H9 (cell line): ENCODE measurements at regions not wholly inside any gene's neighbourhood (a gene's known extent, or its start where the extent isn't known, plus 50 kb on each side); places are given as distances from the start of the nearest gene placed in this dataset.

ENCODE experiments used
- DNase-seq: peaks from one replicate; pipeline ENCODE4 v3.0.0-alpha.2; 2017
- H2AFZ ChIP-seq: one replicate; pipeline ENCODE4 v1.6.1; 2013; ENCODE audit warnings: mild to moderate bottlenecking, low read length, control low read depth, moderate library complexity
- H2AK5ac ChIP-seq: 2 replicates; pipeline ENCODE4 v1.6.1; 2013; ENCODE audit warnings: low read length, control low read depth, mixed read lengths; ENCODE audit not compliant: insufficient read length
- H2BK120ac ChIP-seq: one replicate; pipeline ENCODE4 v1.6.1; 2013; ENCODE audit warnings: low read depth, mild to moderate bottlenecking, low read length, control low read depth, inconsistent platforms; ENCODE audit not compliant: poor library complexity, severe bottlenecking
- H2BK12ac ChIP-seq: 2 replicates; pipeline ENCODE4 v1.6.1; 2013; ENCODE audit warnings: low read length, control low read depth, mixed read lengths, low read depth; ENCODE audit not compliant: insufficient read length
- H2BK15ac ChIP-seq: 2 replicates; pipeline ENCODE4 v1.6.1; 2013; ENCODE audit warnings: low read depth, low read length, control low read depth
- H2BK20ac ChIP-seq: one replicate; pipeline ENCODE4 v1.6.1; 2013; ENCODE audit warnings: low read depth, mild to moderate bottlenecking, low read length, control low read depth, inconsistent platforms; ENCODE audit not compliant: poor library complexity, severe bottlenecking
- H2BK5ac ChIP-seq: 2 replicates; pipeline ENCODE4 v1.6.1; 2013; ENCODE audit warnings: low read length, control low read depth, mixed read lengths; ENCODE audit not compliant: insufficient read length
- H3K14ac ChIP-seq: 2 replicates; pipeline ENCODE4 v1.6.1; 2013; ENCODE audit warnings: low read length, control low read depth; ENCODE audit not compliant: insufficient read depth
- H3K18ac ChIP-seq: 2 replicates; pipeline ENCODE4 v1.6.1; 2013; ENCODE audit warnings: low read depth, mild to moderate bottlenecking, mixed read lengths, low read length, control low read depth; ENCODE audit not compliant: insufficient read length
- H3K23ac ChIP-seq: 2 replicates; pipeline ENCODE4 v1.6.1; 2013; ENCODE audit warnings: low read length, control low read depth, mixed read lengths, low read depth; ENCODE audit not compliant: insufficient read length
- H3K23me2 ChIP-seq: 2 replicates; pipeline ENCODE4 v1.6.1; 2013; ENCODE audit warnings: low read depth, mild to moderate bottlenecking, mixed read lengths, low read length, control low read depth; ENCODE audit not compliant: insufficient read length, poor library complexity, severe bottlenecking
- H3K27ac ChIP-seq: 2 replicates; pipeline ENCODE4 v1.5.1; 2013; ENCODE audit warnings: low read length, control low read depth, mixed read lengths, low read depth; ENCODE audit not compliant: insufficient read length
- H3K27me3 ChIP-seq: 2 replicates; pipeline ENCODE4 v1.6.1; 2013; ENCODE audit warnings: low read length, control low read depth, inconsistent platforms; ENCODE audit not compliant: insufficient read depth
- H3K4ac ChIP-seq: 2 replicates; pipeline ENCODE4 v1.6.1; 2013; ENCODE audit warnings: low read depth, mild to moderate bottlenecking, control low read depth, inconsistent platforms, low read length, moderate library complexity
- H3K4me1 ChIP-seq: 2 replicates; pipeline ENCODE4 v1.6.1; 2013; ENCODE audit warnings: low read length, control low read depth, inconsistent platforms; ENCODE audit not compliant: insufficient read depth
- H3K4me2 ChIP-seq: 2 replicates; pipeline ENCODE4 v1.6.1; 2013; ENCODE audit warnings: low read length, control low read depth, mixed read lengths; ENCODE audit not compliant: insufficient read length, insufficient read depth
- H3K56ac ChIP-seq: 2 replicates; pipeline ENCODE4 v1.6.1; 2013; ENCODE audit warnings: low read depth, mild to moderate bottlenecking, mixed read lengths, low read length, control low read depth; ENCODE audit not compliant: insufficient read length
- H3K79me1 ChIP-seq: 2 replicates; pipeline ENCODE4 v1.6.1; 2013; ENCODE audit warnings: low read depth, mild to moderate bottlenecking, moderate library complexity, low read length, control low read depth, inconsistent platforms; ENCODE audit not compliant: insufficient read depth, poor library complexity, severe bottlenecking
- H3K79me2 ChIP-seq: 2 replicates; pipeline ENCODE4 v1.6.1; 2013; ENCODE audit warnings: low read length, control low read depth, inconsistent platforms; ENCODE audit not compliant: insufficient read depth
- H3K9ac ChIP-seq: 2 replicates; pipeline ENCODE4 v1.6.1; 2013; ENCODE audit warnings: low read length, control low read depth, mixed read lengths; ENCODE audit not compliant: insufficient read length; ENCODE audit errors: extremely low read depth
- H3K9me3 ChIP-seq: one replicate; pipeline ENCODE4 v1.6.1; 2013; ENCODE audit warnings: low read depth, low read length, inconsistent platforms; ENCODE audit not compliant: control insufficient read depth
- H3T11ph ChIP-seq: one replicate; pipeline ENCODE4 v1.6.1; 2013; ENCODE audit warnings: mild to moderate bottlenecking, low read length, control low read depth, inconsistent platforms
- H4K20me1 ChIP-seq: one replicate; pipeline ENCODE4 v1.6.1; 2013; ENCODE audit not compliant: control insufficient read depth, insufficient read length, insufficient read depth
- H4K5ac ChIP-seq: 2 replicates; pipeline ENCODE4 v1.6.1; 2013; ENCODE audit warnings: low read depth, mild to moderate bottlenecking, mixed read lengths, low read length, control low read depth; ENCODE audit not compliant: insufficient read length
- H4K8ac ChIP-seq: replicated peaks from 2 replicates; pipeline ENCODE4 v1.6.1; 2013; ENCODE audit warnings: low read length, control low read depth, mixed read lengths, low read depth; ENCODE audit not compliant: insufficient read length
- H4K91ac ChIP-seq: 2 replicates; pipeline ENCODE4 v1.6.1; 2013; ENCODE audit warnings: low read depth, mild to moderate bottlenecking, moderate library complexity, mixed read lengths, low read length, control low read depth; ENCODE audit not compliant: insufficient read length
- H3K27ac Mint-ChIP-seq, 3 experiments: 2 replicates in 2 of 3; 3 replicates in 1 of 3; pipeline ENCODE4 v1.8.0; 2020 to 2021; ENCODE audit warnings: mixed read lengths in 3 of 3, mild to moderate bottlenecking in 1 of 3, moderate library complexity in 1 of 3
- H3K27me3 Mint-ChIP-seq: 2 replicates; pipeline ENCODE4 v1.8.0; 2021; ENCODE audit warnings: low read depth, mild to moderate bottlenecking, moderate library complexity, mixed read lengths
- H3K36me3 Mint-ChIP-seq, 3 experiments: 2 replicates in 2 of 3; 3 replicates in 1 of 3; pipeline ENCODE4 v1.8.0; 2020 to 2021; ENCODE audit warnings: low read depth in 3 of 3, mixed read lengths in 3 of 3; ENCODE audit not compliant: insufficient read depth in 1 of 3
- H3K4me1 Mint-ChIP-seq, 2 experiments: 2 replicates each; pipeline ENCODE4 v1.8.0; 2020; ENCODE audit warnings: mixed read lengths in 2 of 2
- H3K4me3 Mint-ChIP-seq, 2 experiments: 2 replicates in 1 of 2; 3 replicates in 1 of 2; pipeline ENCODE4 v1.8.0; 2020 to 2021; ENCODE audit warnings: mild to moderate bottlenecking in 2 of 2, mixed read lengths in 2 of 2, moderate library complexity in 1 of 2
- H3K9me3 Mint-ChIP-seq, 2 experiments: 2 replicates in 1 of 2; 3 replicates in 1 of 2; pipeline ENCODE4 v1.8.0; 2020; ENCODE audit warnings: mild to moderate bottlenecking in 2 of 2, mixed read lengths in 2 of 2, moderate library complexity in 1 of 2
- WGBS: extraction: QIAGEN DNeasy Blood & Tissue Kit; methylation state at CpG from one replicate; pipeline ENCODE4 v1.1.7; 2013; ENCODE audit warnings: missing lambda C conversion rate, low lambda C conversion rate, mixed read lengths; ENCODE audit not compliant: insufficient read length; ENCODE audit errors: extremely low coverage; 5-methylcytosine and 5-hydroxymethylcytosine counted together
- TF ChIP-seq, protein P1 (sequence below): fragments of 200-600 bp; sonication (generic); conservative IDR thresholded peaks from 3 replicates; pipeline ENCODE4 v1.8.0; 2021; ENCODE audit warnings: antibody characterized with exemption, mild to moderate bottlenecking

DNA sequence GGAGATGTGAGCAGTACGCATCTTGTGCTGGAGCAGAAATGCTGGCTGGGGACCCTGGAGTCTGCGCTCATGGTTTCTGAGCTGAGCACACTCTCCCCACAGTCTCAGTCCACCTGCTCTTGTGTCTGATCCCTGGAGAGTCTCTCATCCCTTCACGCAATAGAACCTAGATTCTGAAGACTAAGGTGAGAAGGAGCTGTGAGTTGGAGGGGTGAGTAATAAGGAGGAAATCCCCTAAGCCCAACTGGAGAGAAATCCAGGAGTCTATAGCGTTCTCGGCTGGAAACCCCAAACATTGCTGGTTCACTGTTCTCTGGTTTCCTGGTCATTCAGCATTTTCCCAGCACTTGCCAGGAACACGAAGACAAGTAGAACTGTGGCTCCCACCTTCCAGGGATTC, 68.3 kb upstream of the SMNDC1 start:
- H3K27ac ChIP-seq: no peak overlapping the region
- H4K5ac ChIP-seq: no peak overlapping the region
- peaks cover 2% of the 10 kb centered on the region; the same call in 1 of the 2 replicates for H3K27me3 Mint-ChIP-seq
- H4K91ac ChIP-seq: no peak overlapping the region
- no peaks in the 10 kb centered on the region for H3K9me3 ChIP-seq
- H3K4me1 ChIP-seq: peaks cover 2% of the 10 kb centered on the region; the same call in 1 of the 2 replicates
- H3K27me3 ChIP-seq: no peaks in the 10 kb centered on the region
- no peaks in the 10 kb centered on the region for H4K20me1 ChIP-seq
- no peak overlapping the region for H3K4me3 Mint-ChIP-seq
- no peak overlapping the region for H2BK12ac ChIP-seq
- no peaks in the 10 kb centered on the region for H3K9me3 Mint-ChIP-seq
- H3K18ac ChIP-seq: no peak overlapping the region
- H3K9ac ChIP-seq: no peak overlapping the region
- TF ChIP-seq, protein P1, sequence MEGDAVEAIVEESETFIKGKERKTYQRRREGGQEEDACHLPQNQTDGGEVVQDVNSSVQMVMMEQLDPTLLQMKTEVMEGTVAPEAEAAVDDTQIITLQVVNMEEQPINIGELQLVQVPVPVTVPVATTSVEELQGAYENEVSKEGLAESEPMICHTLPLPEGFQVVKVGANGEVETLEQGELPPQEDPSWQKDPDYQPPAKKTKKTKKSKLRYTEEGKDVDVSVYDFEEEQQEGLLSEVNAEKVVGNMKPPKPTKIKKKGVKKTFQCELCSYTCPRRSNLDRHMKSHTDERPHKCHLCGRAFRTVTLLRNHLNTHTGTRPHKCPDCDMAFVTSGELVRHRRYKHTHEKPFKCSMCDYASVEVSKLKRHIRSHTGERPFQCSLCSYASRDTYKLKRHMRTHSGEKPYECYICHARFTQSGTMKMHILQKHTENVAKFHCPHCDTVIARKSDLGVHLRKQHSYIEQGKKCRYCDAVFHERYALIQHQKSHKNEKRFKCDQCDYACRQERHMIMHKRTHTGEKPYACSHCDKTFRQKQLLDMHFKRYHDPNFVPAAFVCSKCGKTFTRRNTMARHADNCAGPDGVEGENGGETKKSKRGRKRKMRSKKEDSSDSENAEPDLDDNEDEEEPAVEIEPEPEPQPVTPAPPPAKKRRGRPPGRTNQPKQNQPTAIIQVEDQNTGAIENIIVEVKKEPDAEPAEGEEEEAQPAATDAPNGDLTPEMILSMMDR: no peak
- no peak overlapping the region; the same call in 1 of the 2 replicates for H3K14ac ChIP-seq
- no peak overlapping the region for H2BK20ac ChIP-seq
- peaks cover 9% of the 10 kb centered on the region in 2 experiments; a peak in 3 of 4 replicates for H3K4me1 Mint-ChIP-seq
- no peak overlapping the region for H4K8ac ChIP-seq
- no CpG with 5 or more reads among the region's 6 CpGs for WGBS
- no peak overlapping the region for H3K23ac ChIP-seq
- H2AK5ac ChIP-seq: no peak overlapping the region
- H2AFZ ChIP-seq: no peak overlapping the region
- H2BK15ac ChIP-seq: no peak overlapping the region
- no peak for DNase-seq
- H3K4me2 ChIP-seq: no peak overlapping the region
- H3T11ph ChIP-seq: no peak overlapping the region
- H2BK5ac ChIP-seq: no peak overlapping the region
- H2BK120ac ChIP-seq: no peak overlapping the region
- no peaks in the 10 kb centered on the region for H3K23me2 ChIP-seq
- H3K56ac ChIP-seq: no peak overlapping the region
- H3K79me2 ChIP-seq: no peaks in the 10 kb centered on the region
- H3K79me1 ChIP-seq: no peaks in the 10 kb centered on the region
- H3K4ac ChIP-seq: no peak overlapping the region
- H3K27ac Mint-ChIP-seq: no peak overlapping the region; a peak in 1 of 7 replicates
- H3K36me3 Mint-ChIP-seq: no peaks in the 10 kb centered on the region
